ENCODE measurements at regions not wholly inside any gene's neighbourhood (a gene's known extent, or its start where the extent isn't known, plus 50 kb on each side); places are given as distances from the start of the nearest gene placed in this dataset.

DNA sequence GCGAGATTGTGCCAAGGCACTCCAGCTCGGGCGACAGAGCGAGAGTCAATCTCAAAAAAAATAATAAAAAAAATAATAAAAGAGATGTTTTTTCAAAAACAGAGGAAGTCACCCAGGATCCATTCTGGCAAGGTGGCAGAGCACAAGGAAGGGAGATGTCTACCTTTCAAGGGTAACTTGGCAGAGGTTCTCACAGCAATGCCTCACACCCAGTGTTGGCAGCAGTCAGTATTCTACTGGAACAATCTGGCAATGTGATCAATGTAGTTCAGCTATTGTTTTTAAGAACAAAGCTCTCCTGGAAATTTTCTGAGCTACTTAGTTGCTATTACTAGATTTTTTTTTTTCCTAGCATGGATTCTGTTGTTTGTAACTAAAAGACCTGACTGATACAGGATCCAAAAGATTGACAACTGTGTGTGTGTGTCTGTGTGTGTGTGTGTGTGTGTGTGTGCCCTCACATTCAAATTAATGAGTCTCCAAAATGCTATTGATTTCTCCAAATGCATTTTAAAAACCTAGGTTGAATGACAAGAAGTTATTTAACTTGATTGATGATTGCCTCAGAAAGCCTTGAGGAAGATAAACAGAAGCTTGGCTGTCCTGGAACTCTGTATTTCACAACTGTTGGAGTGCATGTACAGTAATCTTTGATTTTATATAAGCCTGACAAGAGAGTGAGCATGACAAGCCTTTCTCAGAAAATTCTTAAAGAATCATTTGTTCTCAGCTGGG lies 114.1 kb upstream of the RREB1 start:
- TF ChIP-seq POLR2A (IDR thresholded peaks at IDR 0.05), result no peak
- TF ChIP-seq, protein P1, sequence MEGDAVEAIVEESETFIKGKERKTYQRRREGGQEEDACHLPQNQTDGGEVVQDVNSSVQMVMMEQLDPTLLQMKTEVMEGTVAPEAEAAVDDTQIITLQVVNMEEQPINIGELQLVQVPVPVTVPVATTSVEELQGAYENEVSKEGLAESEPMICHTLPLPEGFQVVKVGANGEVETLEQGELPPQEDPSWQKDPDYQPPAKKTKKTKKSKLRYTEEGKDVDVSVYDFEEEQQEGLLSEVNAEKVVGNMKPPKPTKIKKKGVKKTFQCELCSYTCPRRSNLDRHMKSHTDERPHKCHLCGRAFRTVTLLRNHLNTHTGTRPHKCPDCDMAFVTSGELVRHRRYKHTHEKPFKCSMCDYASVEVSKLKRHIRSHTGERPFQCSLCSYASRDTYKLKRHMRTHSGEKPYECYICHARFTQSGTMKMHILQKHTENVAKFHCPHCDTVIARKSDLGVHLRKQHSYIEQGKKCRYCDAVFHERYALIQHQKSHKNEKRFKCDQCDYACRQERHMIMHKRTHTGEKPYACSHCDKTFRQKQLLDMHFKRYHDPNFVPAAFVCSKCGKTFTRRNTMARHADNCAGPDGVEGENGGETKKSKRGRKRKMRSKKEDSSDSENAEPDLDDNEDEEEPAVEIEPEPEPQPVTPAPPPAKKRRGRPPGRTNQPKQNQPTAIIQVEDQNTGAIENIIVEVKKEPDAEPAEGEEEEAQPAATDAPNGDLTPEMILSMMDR (IDR thresholded peaks at IDR 0.05), result no peak
- ATAC-seq, result no peak
- no peaks in the 10 kb centered on the region for H3K27me3 ChIP-seq
- 82 to 92% (median 87%) methylated on average over 4 of the region's 4 CpGs for WGBS, 4 donors
- H3K36me3 ChIP-seq, result no peaks in the 10 kb centered on the region
- no peak overlapping the region for H3K4me3 ChIP-seq
- DNase-seq, result no peak
- intact Hi-C loops (cut with DNase I), result loop anchor here in 3 of 10 donors (10.0 kb wide), 3 partner anchors 51 to 269 kb away; no protein-coding TSS in a partner anchor
- H3K4me1 ChIP-seq, result peaks cover 0 to 28% (median 6%) of the 10 kb centered on the region in 12 donors
- peak overlapping the region in 3 of 12 donors; percentile 16 to 62 (median 33) for H3K27ac ChIP-seq
- no peaks in the 10 kb centered on the region for H3K9me3 ChIP-seq

DNA sequence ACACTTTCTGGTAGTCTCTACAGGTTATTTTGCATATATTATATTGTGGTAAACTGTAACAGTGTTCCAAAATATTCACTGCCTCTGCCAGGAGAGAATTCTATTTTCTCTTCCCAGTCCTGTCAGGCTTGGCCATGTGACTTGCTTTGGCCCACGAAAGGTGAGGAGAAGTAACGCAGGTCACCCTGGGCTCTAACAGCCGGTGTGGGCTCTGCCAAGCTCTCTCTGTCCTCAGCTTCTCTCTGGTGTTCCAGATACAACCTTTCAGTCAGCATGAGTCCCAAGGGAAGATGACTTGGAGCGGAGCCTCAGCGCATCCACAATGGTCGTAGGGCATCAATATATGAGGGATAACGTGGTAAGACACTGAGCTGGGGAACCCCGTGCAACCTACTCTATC lies 113.0 kb upstream of the RREB1 start:
- no peaks in the 10 kb centered on the region for H3K36me3 ChIP-seq
- H3K27me3 ChIP-seq, result no peaks in the 10 kb centered on the region
- DNase-seq (peak in 4 of 5 donors; percentile 69 to 86 (median 76)), ATAC-seq (peak; percentile 95 to 99 (median 98))
- intact Hi-C loops (cut with DNase I), result loop anchor here in 3 of 10 donors (5.0 to 10.0 kb wide), 5 partner anchors 48 to 270 kb away; partner anchors contain the start of gene RREB1 (in 1 of the 3)
- WGBS, 4 donors, result 46 to 66% (median 64%) methylated on average over 8 of the region's 8 CpGs
- TF ChIP-seq POLR2A (IDR thresholded peaks at IDR 0.05), result no peak
- TF ChIP-seq, protein P1 (IDR thresholded peaks at IDR 0.05), result no peak
- H3K4me1 ChIP-seq, result peaks cover 0 to 28% (median 6%) of the 10 kb centered on the region in 12 donors
- peak overlapping the region in 11 of 12 donors; percentile 20 to 62 (median 36) for H3K27ac ChIP-seq
- no peak overlapping the region for H3K4me3 ChIP-seq
- no peaks in the 10 kb centered on the region for H3K9me3 ChIP-seq

DNA sequence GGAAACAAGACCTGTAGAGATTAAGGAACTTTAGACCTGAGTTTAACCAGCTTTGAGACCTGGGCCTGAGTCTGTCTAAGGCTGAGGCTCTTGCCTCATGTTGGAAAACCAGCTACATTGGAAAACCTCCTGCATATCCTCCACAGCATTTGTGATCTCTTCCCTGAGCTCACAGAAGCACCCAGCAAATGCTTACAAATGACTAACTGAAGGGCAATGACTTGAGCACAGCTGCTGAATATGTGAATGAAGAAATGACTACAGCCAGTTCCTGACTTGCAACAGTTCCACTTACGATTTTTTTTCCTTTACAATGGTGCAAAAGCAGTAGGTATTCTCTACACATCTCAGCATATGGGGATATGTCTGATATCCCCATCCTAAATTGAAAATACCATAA lies 112.4 kb upstream of the RREB1 start:
- Histone ChIP-seq H3K27ac (peak overlapping the region in 10 of 12 donors; percentile 16 to 62 (median 32)), H3K27me3 (no peaks in the 10 kb centered on the region), H3K4me3 (no peak overlapping the region), H3K9me3 (no peaks in the 10 kb centered on the region), H3K4me1 (peaks cover 0 to 28% (median 6%) of the 10 kb centered on the region in 12 donors), H3K36me3 (no peaks in the 10 kb centered on the region)
- ATAC-seq, result no peak
- intact Hi-C loops (cut with DNase I), result loop anchor here in 3 of 10 donors (5.0 to 10.0 kb wide), 5 partner anchors 47 to 271 kb away; partner anchors contain the start of gene RREB1 (in 1 of the 3)
- no peak for DNase-seq
- TF ChIP-seq, protein P1 (IDR thresholded peaks at IDR 0.05), result no peak
- no peak for TF ChIP-seq POLR2A (IDR thresholded peaks at IDR 0.05)
- 87 to 96% (median 89%) methylated on average over 1 of the region's 1 CpG for WGBS, 4 donors

DNA sequence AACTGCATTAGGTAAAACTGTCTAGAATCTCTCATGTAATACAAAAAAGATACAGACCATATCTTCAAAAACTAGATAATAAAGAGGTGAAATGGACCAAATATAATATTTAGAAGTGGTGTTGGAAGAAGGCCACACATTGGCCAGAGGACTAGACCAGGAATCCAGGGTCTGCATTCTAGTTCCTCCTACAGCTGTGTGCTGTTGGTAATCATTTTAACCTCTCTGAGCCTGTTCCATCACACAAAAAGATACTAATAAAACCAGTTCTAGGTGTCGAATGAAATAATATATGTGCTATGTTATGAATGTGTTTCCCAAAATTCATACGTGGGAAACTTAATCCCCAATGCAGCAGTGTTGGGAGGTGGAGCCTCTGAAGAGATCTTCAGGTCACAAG lies 111.6 kb upstream of the RREB1 start:
- TF ChIP-seq, protein P1 (IDR thresholded peaks at IDR 0.05), result no peak
- no peak for TF ChIP-seq POLR2A (IDR thresholded peaks at IDR 0.05)
- intact Hi-C loops (cut with DNase I), result loop anchor here in 3 of 10 donors (5.0 to 10.0 kb wide), 5 partner anchors 46 to 271 kb away; partner anchors contain the start of gene RREB1 (in 1 of the 3)
- no peaks in the 10 kb centered on the region for H3K36me3 ChIP-seq
- no peak overlapping the region for H3K4me3 ChIP-seq
- no peaks in the 10 kb centered on the region for H3K27me3 ChIP-seq
- DNase-seq (no peak), ATAC-seq (no peak)
- no peaks in the 10 kb centered on the region for H3K9me3 ChIP-seq
- 83 to 88% (median 87%) methylated on average over 2 of the region's 2 CpGs for WGBS, 4 donors
- peak overlapping the region in 1 of 12 donors; percentile 49 for H3K27ac ChIP-seq
- peaks cover 0 to 28% (median 6%) of the 10 kb centered on the region in 12 donors for H3K4me1 ChIP-seq

All from heart left ventricle (tissue), 16 donors.